Smooth muscle cell (in vitro differentiated cells): ENCODE measurements at regions not wholly inside any gene's neighbourhood (a gene's known extent, or its start where the extent isn't known, plus 50 kb on each side); places are given as distances from the start of the nearest gene placed in this dataset.
"Not testable (repeated sequence)": the region's sequence is repeated elsewhere in the genome, so short reads cannot be mapped to it uniquely, and the experiment has no call there.

Experiments used
- DNase-seq: peaks from one replicate; lab custom pipeline; 2025; ENCODE audit not compliant: unreplicated experiment; lab: John Stamatoyannopoulos, UW
- H2AFZ ChIP-seq: fragments of 200-600 bp; sonication (generic); 2 replicates; pipeline ENCODE4 v1.6.0; 2016; ENCODE audit warnings: antibody characterized with exemption, low read depth, mild to moderate bottlenecking
- H3F3A ChIP-seq: fragments of 200-600 bp; sonication (generic); 2 replicates; pipeline ENCODE4 v1.6.0; 2017; ENCODE audit warnings: antibody characterized with exemption, low read depth
- H3K27ac ChIP-seq: fragments of 200-600 bp; sonication (generic); 2 replicates; pipeline ENCODE4 v1.5.1; 2016; ENCODE audit warnings: low read depth, mild to moderate bottlenecking
- H3K27me3 ChIP-seq: fragments of 200-600 bp; sonication (generic); 2 replicates; pipeline ENCODE4 v1.6.1; 2016; ENCODE audit warnings: low read depth, mild to moderate bottlenecking
- H3K36me3 ChIP-seq: fragments of 200-600 bp; sonication (generic); 2 replicates; pipeline ENCODE4 v1.5.1; 2016; ENCODE audit warnings: low read depth
- H3K4me1 ChIP-seq: fragments of 200-600 bp; sonication (generic); 2 replicates; pipeline ENCODE4 v1.5.1; 2016; ENCODE audit warnings: low read depth
- H3K4me2 ChIP-seq: fragments of 200-600 bp; sonication (generic); 2 replicates; pipeline ENCODE4 v1.6.0; 2016; ENCODE audit warnings: mild to moderate bottlenecking
- H3K4me3 ChIP-seq: fragments of 200-600 bp; sonication (generic); 2 replicates; pipeline ENCODE4 v1.5.1; 2016; ENCODE audit warnings: mild to moderate bottlenecking
- H3K79me2 ChIP-seq: fragments of 200-600 bp; sonication (generic); 2 replicates; pipeline ENCODE4 v1.6.0; 2016; ENCODE audit warnings: low read depth, mild to moderate bottlenecking
- H3K9ac ChIP-seq: fragments of 200-600 bp; sonication (generic); 2 replicates; pipeline ENCODE4 v1.6.0; 2016; ENCODE audit warnings: low read depth
- H3K9me3 ChIP-seq: fragments of 200-600 bp; sonication (generic); replicated peaks from 2 replicates; pipeline ENCODE4 v1.5.1; 2016; ENCODE audit warnings: low read depth
- H4K20me1 ChIP-seq: fragments of 200-600 bp; sonication (generic); 2 replicates; pipeline ENCODE4 v1.6.0; 2016; ENCODE audit warnings: low read depth
- CTCF ChIP-seq: fragments of 200-600 bp; sonication (generic); IDR thresholded peaks from 2 replicates; pipeline ENCODE4 v1.5.1; 2017; ENCODE audit warnings: borderline replicate concordance, mild to moderate bottlenecking, antibody characterized with exemption; ENCODE audit not compliant: insufficient read depth, poor library complexity, severe bottlenecking
- WGBS: methylation state at CpG from one replicate; pipeline ENCODE4 v1.1.7; 2016; ENCODE audit warnings: low lambda C conversion rate; 5-methylcytosine and 5-hydroxymethylcytosine counted together

DNA sequence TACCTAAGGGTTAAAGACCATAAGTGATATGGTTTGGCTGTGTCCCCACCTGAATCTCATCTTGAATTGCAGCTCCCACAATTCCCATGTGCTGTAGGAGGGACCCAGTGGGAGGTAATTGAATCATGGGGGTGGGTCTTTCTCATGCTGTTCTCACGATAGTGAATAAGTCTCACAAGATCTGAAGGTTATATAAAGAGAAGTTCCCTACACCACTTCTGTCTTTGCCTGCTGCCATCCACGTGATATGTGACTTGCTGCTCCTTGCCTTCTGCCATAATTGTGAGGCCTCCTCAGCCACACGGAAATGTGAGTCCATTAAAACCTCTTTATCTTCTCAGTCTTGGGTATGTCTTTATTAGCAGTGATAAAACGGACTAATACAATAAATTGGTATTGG lies 75.0 kb upstream of the CADPS start:
- DNase-seq = no peak
- 42% methylated on average over 4 of the region's 4 CpGs for WGBS
- H3K79me2 ChIP-seq = no peaks in the 10 kb centered on the region
- no peaks in the 10 kb centered on the region for H3K27me3 ChIP-seq
- no peak for TF ChIP-seq CTCF
- H3K36me3 ChIP-seq = no peaks in the 10 kb centered on the region
- peaks cover 8% of the 10 kb centered on the region for H3K4me1 ChIP-seq
- H3K27ac ChIP-seq = no peak overlapping the region
- H3K4me3 ChIP-seq = no peak overlapping the region
- no peak overlapping the region for H2AFZ ChIP-seq
- H3K9ac ChIP-seq = no peak overlapping the region
- H4K20me1 ChIP-seq = no peaks in the 10 kb centered on the region
- H3K9me3 ChIP-seq = no peaks in the 10 kb centered on the region
- H3F3A ChIP-seq = no peaks in the 10 kb centered on the region
- no peak overlapping the region for H3K4me2 ChIP-seq

DNA sequence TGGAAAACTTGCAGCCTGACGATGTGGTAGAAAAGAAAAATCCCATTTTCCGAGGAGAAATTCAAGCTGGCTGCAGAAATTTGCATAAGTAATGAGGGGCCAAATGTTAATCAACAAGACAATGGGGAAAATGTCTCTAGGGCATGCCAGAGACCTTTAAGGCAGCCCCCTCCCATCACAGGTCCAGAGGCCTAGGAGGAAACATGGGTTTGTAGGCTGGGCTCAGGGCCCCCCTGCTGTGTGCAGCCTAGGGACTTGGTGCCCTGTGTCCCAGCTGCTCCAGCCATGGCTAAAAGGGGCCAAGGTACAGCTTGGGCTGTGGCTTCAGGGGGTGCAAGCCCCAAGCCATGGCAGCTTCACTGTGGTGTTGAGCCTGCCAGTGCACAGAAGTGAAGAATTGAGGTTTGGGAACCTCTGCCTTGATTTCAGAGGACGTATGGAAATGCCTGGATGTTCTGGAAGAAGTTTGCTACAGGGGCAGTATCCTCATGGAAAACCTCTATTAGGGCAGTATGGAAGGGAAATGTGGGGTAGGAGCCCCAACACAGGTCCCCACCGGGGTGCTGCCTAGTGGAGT lies 75.9 kb upstream of the CADPS start:
- no peaks in the 10 kb centered on the region for H3K36me3 ChIP-seq
- H3K27me3 ChIP-seq = no peaks in the 10 kb centered on the region
- DNase-seq = no peak

DNA sequence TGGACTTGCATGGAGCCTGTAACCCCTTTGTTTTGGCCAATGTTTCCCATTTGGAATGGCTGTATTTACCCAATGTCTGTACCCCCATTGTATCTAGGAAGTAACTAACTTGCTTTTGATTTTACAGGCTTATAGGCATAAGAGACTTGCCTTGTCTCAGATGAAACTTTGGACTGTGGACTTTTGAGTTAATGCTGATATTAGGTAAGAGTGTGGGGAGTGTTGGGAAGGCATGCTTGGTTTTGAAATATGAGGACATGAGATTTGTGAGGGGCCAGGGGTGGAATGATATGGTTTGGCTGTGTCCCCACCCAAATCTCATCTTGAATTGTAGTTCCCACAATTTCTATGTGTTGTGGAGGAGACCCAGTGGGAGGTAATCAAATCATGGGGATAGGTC lies 76.7 kb upstream of the CADPS start:
- H3K79me2 ChIP-seq, H3K27me3 ChIP-seq, H3K9ac ChIP-seq, H2AFZ ChIP-seq, H3K4me2 ChIP-seq, H3F3A ChIP-seq, H3K9me3 ChIP-seq, H3K4me3 ChIP-seq, H3K27ac ChIP-seq, DNase-seq, H3K36me3 ChIP-seq, H4K20me1 ChIP-seq, H3K4me1 ChIP-seq: not testable (repeated sequence)

More for the DNA sequence above, 75.9 kb upstream of the CADPS start:
- H3K79me2 ChIP-seq = no peaks in the 10 kb centered on the region
- 90% methylated on average over 4 of the region's 4 CpGs for WGBS
- H3K4me3 ChIP-seq = no peak overlapping the region
- H3K27ac ChIP-seq = no peak overlapping the region
- H3K9me3 ChIP-seq = no peaks in the 10 kb centered on the region
- H3K4me2 ChIP-seq = no peak overlapping the region
- TF ChIP-seq CTCF = no peak
- no peaks in the 10 kb centered on the region for H3F3A ChIP-seq
- no peak overlapping the region for H2AFZ ChIP-seq
- no peaks in the 10 kb centered on the region for H4K20me1 ChIP-seq
- H3K9ac ChIP-seq = no peak overlapping the region
- H3K4me1 ChIP-seq = peaks cover 8% of the 10 kb centered on the region

GRCh38 chr3:62954580-62954979 lies 79.4 kb upstream of the CADPS start:
- H3K27me3 ChIP-seq = no peaks in the 10 kb centered on the region
- WGBS = 86% methylated on average over 1 of the region's 1 CpG
- TF ChIP-seq CTCF = no peak

More at GRCh38 chr3:62954580-62954979, 79.4 kb upstream of the CADPS start:
- H3K79me2 ChIP-seq = no peaks in the 10 kb centered on the region
- H3K36me3 ChIP-seq = no peaks in the 10 kb centered on the region
- no peaks in the 10 kb centered on the region for H3F3A ChIP-seq
- no peaks in the 10 kb centered on the region for H3K9me3 ChIP-seq
- H3K27ac ChIP-seq = no peak overlapping the region
- H3K4me2 ChIP-seq = no peak overlapping the region
- no peak for DNase-seq
- H3K4me1 ChIP-seq = peaks cover 8% of the 10 kb centered on the region
- no peak overlapping the region for H3K4me3 ChIP-seq
- H2AFZ ChIP-seq = no peak overlapping the region
- H3K9ac ChIP-seq = no peak overlapping the region
- H4K20me1 ChIP-seq = no peaks in the 10 kb centered on the region
